Panc1 (cell line): ENCODE measurements at regions not wholly inside any gene's neighbourhood (a gene's known extent, or its start where the extent isn't known, plus 50 kb on each side); places are given as distances from the start of the nearest gene placed in this dataset.

Source experiments
- ATAC-seq: fragments of 200-7000 bp; cut with Tn5 transposase; 2 replicates; pipeline ENCODE4 v1.9.1; 2020; ENCODE audit warnings: mild to moderate bottlenecking, moderate library complexity
- BruUV-seq: library from RNA; stranded (reverse); fragments of 400-500 nt; replicated peaks from 2 replicates; lab custom pipeline; 2021; lab: Mats Ljungman, UMichigan
- CTCF ChIA-PET: fragments of 300-600 bp; sonication (Branson Sonifier 250); formaldehyde crosslinking; loops from one replicate; lab custom pipeline; 2022; ENCODE audit warnings: antibody characterized with exemption; lab: Charles Lee
- POLR2A ChIA-PET: fragments of 300-600 bp; sonication (Branson Sonifier 250); formaldehyde crosslinking; loops from one replicate; lab custom pipeline; 2022; ENCODE audit warnings: antibody characterized with exemption; lab: Charles Lee
- DNase-seq: peaks from one replicate; pipeline ENCODE4 v3.0.0-alpha.2; 2010; ENCODE audit warnings: low read depth, low spot score
- H3K27ac ChIP-seq: 2 replicates; pipeline ENCODE4 v1.5.1; 2011; ENCODE audit warnings: mild to moderate bottlenecking, low read length, inconsistent platforms
- H3K27me3 ChIP-seq: fragments of 200-500 bp; sonication (Bioruptor generic); 2 replicates; pipeline ENCODE4 v1.6.0; 2014; ENCODE audit warnings: low read length, inconsistent platforms; ENCODE audit not compliant: control insufficient read depth, insufficient read depth
- H3K36me3 ChIP-seq: fragments of 200-500 bp; sonication (Bioruptor generic); 2 replicates; pipeline ENCODE4 v1.5.1; 2014; ENCODE audit warnings: inconsistent platforms, mild to moderate bottlenecking, low read length, moderate library complexity; ENCODE audit not compliant: control insufficient read depth, insufficient read depth
- H3K4me1 ChIP-seq: 2 replicates; pipeline ENCODE4 v1.5.1; 2011; ENCODE audit warnings: inconsistent platforms, mild to moderate bottlenecking, low read length, moderate library complexity; ENCODE audit not compliant: control insufficient read depth, insufficient read depth
- H3K4me3 ChIP-seq, 2 experiments: 2 replicates each; pipeline ENCODE4 v1.5.1; 2011 to 2012; ENCODE audit warnings: low read depth in 2 of 2, low read length in 2 of 2, mild to moderate bottlenecking in 2 of 2, inconsistent platforms in 1 of 2, moderate library complexity in 1 of 2
- H3K9me3 ChIP-seq: fragments of 200-500 bp; sonication (Bioruptor generic); 2 replicates; pipeline ENCODE4 v1.5.1; 2014; ENCODE audit warnings: low read depth, mild to moderate bottlenecking, inconsistent platforms, low read length, moderate library complexity; ENCODE audit not compliant: control insufficient read depth, insufficient read depth
- POLR2AphosphoS5 ChIP-seq: IDR thresholded peaks from 2 replicates; pipeline ENCODE4 v1.6.1; 2012; ENCODE audit warnings: mild to moderate bottlenecking, low read depth, low read length, moderate library complexity
- SIN3A ChIP-seq: IDR thresholded peaks from 2 replicates; pipeline ENCODE4 v1.6.1; 2012; ENCODE audit warnings: low read depth, mild to moderate bottlenecking, low read length, moderate library complexity, borderline replicate concordance; ENCODE audit not compliant: insufficient read depth
- TCF7L2 ChIP-seq: IDR thresholded peaks from 2 replicates; pipeline ENCODE4 v1.6.1; 2011; ENCODE audit warnings: mild to moderate bottlenecking, low read depth, low read length, inconsistent platforms
- in situ Hi-C: cut with HindIII; loops from 2 replicates; pipeline ENCODE4 v1.10.0; 2016; ENCODE audit warnings: low sequenced_read_pairs, low pct_unique_long_range_greater_than_20kb
- intact Hi-C: fragments of 100-400 bp; cut with micrococcal nuclease; formaldehyde crosslinking; loops from one replicate; pipeline ENCODE4 v1.10.0; 2022; ENCODE audit not compliant: unreplicated experiment
- TF ChIP-seq, protein P1 (sequence below): fragments of 450-650 bp; IDR thresholded peaks from 2 replicates; pipeline ENCODE4 v1.5.1; 2017; ENCODE audit warnings: mild to moderate bottlenecking
- TF ChIP-seq, protein P2 (sequence below), 2 experiments: IDR thresholded peaks; 2 replicates each; pipeline ENCODE4 v1.6.1; 2011 to 2012; ENCODE audit warnings: low read depth in 2 of 2, control low read depth in 1 of 2, low read length in 1 of 2, mild to moderate bottlenecking in 1 of 2, moderate library complexity in 1 of 2; ENCODE audit not compliant: insufficient read depth in 1 of 2

DNA sequence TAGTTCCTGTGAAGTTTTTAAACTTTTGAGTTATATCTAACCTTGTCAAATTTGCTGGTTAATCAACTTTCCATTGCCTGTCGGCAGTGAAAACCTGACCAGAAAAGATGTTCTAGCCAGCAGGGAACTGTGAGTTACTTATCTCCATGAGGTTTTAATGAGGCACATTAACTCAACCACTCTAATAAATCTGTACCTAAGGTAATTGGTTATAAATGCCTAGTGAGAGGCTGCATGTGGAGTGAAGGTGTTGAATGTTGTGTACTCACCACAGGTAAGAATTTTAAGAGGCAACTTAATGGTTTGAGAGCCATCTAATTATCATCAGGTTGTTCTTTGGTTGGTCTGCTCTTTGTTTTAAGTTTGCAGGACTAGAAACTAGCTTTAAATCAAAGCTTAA is 138.4 kb upstream of the LHX8 start:
- no peaks in the 10 kb centered on the region for H3K9me3 ChIP-seq
- CTCF ChIA-PET: no interaction called here
- H3K27me3 ChIP-seq: no peaks in the 10 kb centered on the region
- H3K27ac ChIP-seq: no peak overlapping the region
- H3K4me1 ChIP-seq: no peaks in the 10 kb centered on the region
- H3K4me3 ChIP-seq: no peak overlapping the region
- H3K36me3 ChIP-seq: no peaks in the 10 kb centered on the region
- DNase-seq: no peak
- TF ChIP-seq, protein P1, sequence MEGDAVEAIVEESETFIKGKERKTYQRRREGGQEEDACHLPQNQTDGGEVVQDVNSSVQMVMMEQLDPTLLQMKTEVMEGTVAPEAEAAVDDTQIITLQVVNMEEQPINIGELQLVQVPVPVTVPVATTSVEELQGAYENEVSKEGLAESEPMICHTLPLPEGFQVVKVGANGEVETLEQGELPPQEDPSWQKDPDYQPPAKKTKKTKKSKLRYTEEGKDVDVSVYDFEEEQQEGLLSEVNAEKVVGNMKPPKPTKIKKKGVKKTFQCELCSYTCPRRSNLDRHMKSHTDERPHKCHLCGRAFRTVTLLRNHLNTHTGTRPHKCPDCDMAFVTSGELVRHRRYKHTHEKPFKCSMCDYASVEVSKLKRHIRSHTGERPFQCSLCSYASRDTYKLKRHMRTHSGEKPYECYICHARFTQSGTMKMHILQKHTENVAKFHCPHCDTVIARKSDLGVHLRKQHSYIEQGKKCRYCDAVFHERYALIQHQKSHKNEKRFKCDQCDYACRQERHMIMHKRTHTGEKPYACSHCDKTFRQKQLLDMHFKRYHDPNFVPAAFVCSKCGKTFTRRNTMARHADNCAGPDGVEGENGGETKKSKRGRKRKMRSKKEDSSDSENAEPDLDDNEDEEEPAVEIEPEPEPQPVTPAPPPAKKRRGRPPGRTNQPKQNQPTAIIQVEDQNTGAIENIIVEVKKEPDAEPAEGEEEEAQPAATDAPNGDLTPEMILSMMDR: no peak
- TF ChIP-seq, protein P2, sequence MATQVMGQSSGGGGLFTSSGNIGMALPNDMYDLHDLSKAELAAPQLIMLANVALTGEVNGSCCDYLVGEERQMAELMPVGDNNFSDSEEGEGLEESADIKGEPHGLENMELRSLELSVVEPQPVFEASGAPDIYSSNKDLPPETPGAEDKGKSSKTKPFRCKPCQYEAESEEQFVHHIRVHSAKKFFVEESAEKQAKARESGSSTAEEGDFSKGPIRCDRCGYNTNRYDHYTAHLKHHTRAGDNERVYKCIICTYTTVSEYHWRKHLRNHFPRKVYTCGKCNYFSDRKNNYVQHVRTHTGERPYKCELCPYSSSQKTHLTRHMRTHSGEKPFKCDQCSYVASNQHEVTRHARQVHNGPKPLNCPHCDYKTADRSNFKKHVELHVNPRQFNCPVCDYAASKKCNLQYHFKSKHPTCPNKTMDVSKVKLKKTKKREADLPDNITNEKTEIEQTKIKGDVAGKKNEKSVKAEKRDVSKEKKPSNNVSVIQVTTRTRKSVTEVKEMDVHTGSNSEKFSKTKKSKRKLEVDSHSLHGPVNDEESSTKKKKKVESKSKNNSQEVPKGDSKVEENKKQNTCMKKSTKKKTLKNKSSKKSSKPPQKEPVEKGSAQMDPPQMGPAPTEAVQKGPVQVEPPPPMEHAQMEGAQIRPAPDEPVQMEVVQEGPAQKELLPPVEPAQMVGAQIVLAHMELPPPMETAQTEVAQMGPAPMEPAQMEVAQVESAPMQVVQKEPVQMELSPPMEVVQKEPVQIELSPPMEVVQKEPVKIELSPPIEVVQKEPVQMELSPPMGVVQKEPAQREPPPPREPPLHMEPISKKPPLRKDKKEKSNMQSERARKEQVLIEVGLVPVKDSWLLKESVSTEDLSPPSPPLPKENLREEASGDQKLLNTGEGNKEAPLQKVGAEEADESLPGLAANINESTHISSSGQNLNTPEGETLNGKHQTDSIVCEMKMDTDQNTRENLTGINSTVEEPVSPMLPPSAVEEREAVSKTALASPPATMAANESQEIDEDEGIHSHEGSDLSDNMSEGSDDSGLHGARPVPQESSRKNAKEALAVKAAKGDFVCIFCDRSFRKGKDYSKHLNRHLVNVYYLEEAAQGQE (IDR thresholded peaks at IDR 0.05; ENCODE audit: insufficient read depth in 1 of 2, low read depth in 2 of 2, low read length in 1 of 2): no peak
- intact Hi-C loops (no loop called here), in situ Hi-C loops (no loop called here)
- no peak for ATAC-seq
- POLR2A ChIA-PET: no interaction called here
- BruUV-seq: no TSS peak

DNA sequence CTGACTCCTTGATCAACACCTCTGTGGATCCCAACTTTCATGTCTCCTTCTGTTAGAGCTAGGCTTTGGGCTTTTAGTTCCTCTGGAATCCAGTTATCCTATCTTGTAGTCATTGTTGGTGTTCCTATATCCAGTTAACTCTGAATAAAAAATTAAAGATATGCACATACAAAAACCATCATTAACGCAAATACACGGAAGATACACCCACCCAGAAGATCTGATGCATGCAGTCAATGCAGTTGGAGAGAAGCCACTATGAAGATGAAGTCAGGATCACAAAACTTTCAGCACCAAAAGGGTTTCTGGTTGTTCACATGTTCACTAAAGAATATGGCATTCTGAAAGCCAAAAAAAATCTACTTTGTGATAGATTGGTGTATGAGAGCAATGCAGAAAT is 123.6 kb upstream of the LHX8 start:
- in situ Hi-C loops (no loop called here), intact Hi-C loops (no loop called here)
- H3K27ac ChIP-seq: no peak overlapping the region
- no peaks in the 10 kb centered on the region for H3K36me3 ChIP-seq
- no TSS peak for BruUV-seq
- CTCF ChIA-PET: no interaction called here
- H3K4me3 ChIP-seq: no peak overlapping the region
- DNase-seq (no peak), ATAC-seq (no peak)
- H3K9me3 ChIP-seq: no peaks in the 10 kb centered on the region
- POLR2A ChIA-PET: no interaction called here
- H3K27me3 ChIP-seq: no peaks in the 10 kb centered on the region
- TF ChIP-seq, protein P2 (IDR thresholded peaks at IDR 0.05; ENCODE audit: insufficient read depth in 1 of 2, low read depth in 2 of 2, low read length in 1 of 2): no peak
- TF ChIP-seq SIN3A: no peak
- no peak for TF ChIP-seq POLR2AphosphoS5
- no peak for TF ChIP-seq TCF7L2
- TF ChIP-seq, protein P1: no peak
- no peaks in the 10 kb centered on the region for H3K4me1 ChIP-seq
